ENCODE measurements at regions not wholly inside any gene's neighbourhood (a gene's known extent, or its start where the extent isn't known, plus 50 kb on each side); places are given as distances from the start of the nearest gene placed in this dataset.

DNA sequence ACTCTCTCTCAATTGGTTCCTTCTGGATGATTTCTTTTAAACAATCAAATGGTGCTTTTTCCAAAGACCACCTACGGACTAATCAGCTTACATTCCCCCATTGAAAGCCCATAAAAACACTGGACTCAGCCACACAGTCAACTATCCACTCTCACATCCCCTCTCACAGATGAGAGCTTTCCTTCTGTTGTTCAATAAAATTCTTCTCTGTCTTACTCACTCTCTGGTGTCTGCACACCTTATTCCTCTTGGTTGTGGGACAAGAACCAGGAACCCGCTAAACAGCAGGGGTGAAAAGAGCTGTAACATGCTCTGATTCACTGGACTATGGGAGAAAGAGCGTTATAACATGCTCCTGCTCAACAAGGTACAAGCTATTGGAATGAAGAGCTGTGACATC is 2896.2 kb downstream of the PCDH9 start:
- Histone ChIP-seq H3K4me3 (ENCODE audit: low read length) (no peak overlapping the region), H3K27ac (ENCODE audit: low read length) (no peak overlapping the region), H3K27me3 (ENCODE audit: control insufficient read depth, insufficient read depth, low read length) (no peaks in the 10 kb centered on the region), H3K36me3 (ENCODE audit: control insufficient read depth, insufficient read depth, low read length) (no peaks in the 10 kb centered on the region), H3K9me3 (ENCODE audit: control insufficient read depth, low read depth, low read length) (no peaks in the 10 kb centered on the region), H3K4me1 (ENCODE audit: control insufficient read depth, insufficient read depth, low read length) (no peaks in the 10 kb centered on the region)
- WGBS (ENCODE audit: insufficient coverage, low lambda C conversion rate) = no CpG with 5 or more reads among the region's 3 CpGs
- no peak for DNase-seq

DNA sequence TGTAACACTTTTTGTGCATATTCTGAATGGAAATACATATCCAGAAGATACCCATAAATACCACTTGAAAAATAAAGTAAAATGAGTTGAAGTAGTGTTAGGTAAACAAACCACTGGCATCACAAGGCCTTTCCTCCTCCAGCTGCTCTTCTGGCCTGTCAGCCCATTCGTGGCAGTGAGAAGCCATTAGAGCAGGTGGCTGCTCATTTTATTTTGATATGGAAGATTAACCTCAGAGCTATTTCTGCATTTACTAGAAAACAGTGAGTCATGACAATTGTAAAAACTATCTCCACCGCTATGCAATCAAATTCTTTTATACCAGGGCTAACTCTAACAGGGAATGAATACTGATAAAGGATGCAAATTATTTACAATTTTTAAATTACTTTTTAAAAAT is 2898.1 kb downstream of the PCDH9 start:
- Histone ChIP-seq H3K36me3 (ENCODE audit: control insufficient read depth, insufficient read depth, low read length) (no peaks in the 10 kb centered on the region), H3K9me3 (ENCODE audit: control insufficient read depth, low read depth, low read length) (no peaks in the 10 kb centered on the region), H3K27ac (ENCODE audit: low read length) (no peak overlapping the region), H3K27me3 (ENCODE audit: control insufficient read depth, insufficient read depth, low read length) (no peaks in the 10 kb centered on the region), H3K4me1 (ENCODE audit: control insufficient read depth, insufficient read depth, low read length) (no peaks in the 10 kb centered on the region), H3K4me3 (ENCODE audit: low read length) (no peak overlapping the region)
- DNase-seq = no peak
- WGBS (ENCODE audit: insufficient coverage, low lambda C conversion rate) = no CpG with 5 or more reads among the region's 2 CpGs

DNA sequence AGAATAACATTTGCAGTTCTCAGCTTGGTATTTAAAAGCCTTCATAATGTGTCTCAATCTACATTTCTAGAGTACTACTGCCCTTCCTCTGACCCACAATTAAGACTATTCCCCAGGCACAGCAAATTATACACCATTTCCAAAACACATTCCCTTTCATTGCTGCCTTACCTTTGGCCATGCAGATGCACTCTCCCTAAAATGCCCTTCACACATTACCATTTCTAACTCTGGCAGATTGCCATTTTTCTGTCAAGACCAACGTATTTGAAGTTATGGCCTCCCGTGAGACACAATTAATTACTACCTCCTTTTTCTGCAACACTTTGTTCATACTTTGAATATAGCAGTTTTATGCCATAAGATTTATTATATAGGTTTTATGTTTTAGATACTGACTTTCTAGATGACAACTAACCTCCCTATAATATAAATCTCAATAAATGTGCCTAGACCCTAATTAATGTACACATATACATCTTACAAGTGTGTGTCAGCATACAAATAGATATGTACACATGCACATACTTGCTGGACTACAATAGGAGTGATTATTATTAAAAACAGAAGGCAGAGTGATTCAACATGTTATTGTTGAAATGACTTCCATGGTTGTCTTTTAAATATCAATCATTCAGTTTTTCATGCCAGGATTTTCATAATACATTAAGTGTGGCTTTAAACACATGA is 2902.5 kb downstream of the PCDH9 start:
- H3K36me3 ChIP-seq (ENCODE audit: control insufficient read depth, insufficient read depth, low read length) = no peaks in the 10 kb centered on the region
- H3K4me1 ChIP-seq (ENCODE audit: control insufficient read depth, insufficient read depth, low read length) = no peaks in the 10 kb centered on the region
- H3K27me3 ChIP-seq (ENCODE audit: control insufficient read depth, insufficient read depth, low read length) = no peaks in the 10 kb centered on the region
- no peaks in the 10 kb centered on the region for H3K9me3 ChIP-seq (ENCODE audit: control insufficient read depth, low read depth, low read length)
- no CpG with 5 or more reads among the region's 2 CpGs for WGBS (ENCODE audit: insufficient coverage, low lambda C conversion rate)
- H3K27ac ChIP-seq (ENCODE audit: low read length) = no peak overlapping the region
- DNase-seq = no peak
- no peak overlapping the region for H3K4me3 ChIP-seq (ENCODE audit: low read length)

DNA sequence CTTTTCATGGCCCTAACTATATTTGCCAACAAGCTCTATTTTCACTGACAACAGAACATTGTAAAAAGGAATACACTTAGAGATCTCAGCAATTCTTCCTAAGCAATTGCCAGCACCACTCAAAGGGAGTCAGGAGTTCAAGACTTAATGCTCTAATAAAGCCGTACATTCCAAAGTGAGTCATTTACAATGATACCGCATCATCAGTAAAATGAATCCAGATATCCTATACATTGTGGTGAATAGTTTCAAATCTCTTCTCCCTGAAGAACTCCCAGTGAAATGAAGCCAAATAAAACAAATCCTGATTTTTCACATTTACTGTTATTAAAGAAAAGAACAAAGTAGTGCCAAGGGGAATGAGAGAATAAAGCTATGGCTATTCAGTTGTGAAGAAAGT is 2898.7 kb upstream of the PCDH20 start:
- Histone ChIP-seq H3K27ac (ENCODE audit: low read length) (no peak overlapping the region), H3K36me3 (ENCODE audit: control insufficient read depth, insufficient read depth, low read length) (no peaks in the 10 kb centered on the region), H3K9me3 (ENCODE audit: control insufficient read depth, low read depth, low read length) (no peaks in the 10 kb centered on the region), H3K4me1 (ENCODE audit: control insufficient read depth, insufficient read depth, low read length) (no peaks in the 10 kb centered on the region), H3K4me3 (ENCODE audit: low read length) (no peak overlapping the region), H3K27me3 (ENCODE audit: control insufficient read depth, insufficient read depth, low read length) (no peaks in the 10 kb centered on the region)
- DNase-seq = no peak
- WGBS (ENCODE audit: insufficient coverage, low lambda C conversion rate) = no CpG with 5 or more reads among the region's 2 CpGs

DNA sequence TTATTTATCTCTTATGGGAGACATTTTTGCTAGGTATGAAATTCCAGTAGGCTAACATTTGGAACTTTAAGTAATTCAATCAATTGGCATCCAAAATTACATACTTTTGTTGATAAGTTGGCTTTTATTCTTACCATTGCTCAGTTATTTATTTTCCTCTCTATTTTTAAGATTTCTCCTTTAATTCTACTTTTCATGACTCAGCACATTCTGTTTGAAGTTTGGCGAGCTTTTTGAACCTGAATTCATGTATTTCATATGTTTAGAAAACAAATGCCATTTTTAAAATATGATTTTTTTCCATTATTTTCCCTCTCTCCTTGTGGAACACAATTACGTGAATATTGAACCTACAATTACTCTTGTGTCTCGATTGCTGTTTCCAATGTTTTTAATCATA is 2896.3 kb upstream of the PCDH20 start:
- Histone ChIP-seq H3K27ac (ENCODE audit: low read length) (no peak overlapping the region), H3K36me3 (ENCODE audit: control insufficient read depth, insufficient read depth, low read length) (no peaks in the 10 kb centered on the region), H3K4me3 (ENCODE audit: low read length) (no peak overlapping the region), H3K9me3 (ENCODE audit: control insufficient read depth, low read depth, low read length) (no peaks in the 10 kb centered on the region), H3K4me1 (ENCODE audit: control insufficient read depth, insufficient read depth, low read length) (no peaks in the 10 kb centered on the region), H3K27me3 (ENCODE audit: control insufficient read depth, insufficient read depth, low read length) (no peaks in the 10 kb centered on the region)
- 93% methylated on average over 3 of the region's 3 CpGs for WGBS (ENCODE audit: insufficient coverage, low lambda C conversion rate)
- no peak for DNase-seq

DNA sequence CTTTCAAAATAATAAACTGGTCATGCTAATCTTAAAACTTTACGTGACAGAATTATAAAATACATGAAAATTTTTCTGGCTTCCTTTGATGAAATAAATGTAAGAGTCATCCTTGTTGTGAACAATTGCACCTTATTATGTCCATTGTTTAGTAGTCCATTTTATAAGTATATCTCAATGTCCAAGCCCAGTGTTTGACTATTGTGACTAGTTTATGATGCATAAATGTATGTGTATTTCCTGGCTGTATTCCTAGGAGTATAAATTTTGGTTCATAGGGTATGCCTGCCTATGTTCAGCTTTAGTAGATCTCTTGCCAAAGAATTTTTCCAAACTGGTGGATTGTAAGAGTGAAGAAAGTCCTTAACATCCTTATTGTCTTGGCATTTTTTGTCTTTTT is 2895.5 kb upstream of the PCDH20 start:
- no peaks in the 10 kb centered on the region for H3K27me3 ChIP-seq (ENCODE audit: control insufficient read depth, insufficient read depth, low read length)
- H3K9me3 ChIP-seq (ENCODE audit: control insufficient read depth, low read depth, low read length) = no peaks in the 10 kb centered on the region
- 89% methylated on average over 1 of the region's 1 CpG for WGBS (ENCODE audit: insufficient coverage, low lambda C conversion rate)

DNA sequence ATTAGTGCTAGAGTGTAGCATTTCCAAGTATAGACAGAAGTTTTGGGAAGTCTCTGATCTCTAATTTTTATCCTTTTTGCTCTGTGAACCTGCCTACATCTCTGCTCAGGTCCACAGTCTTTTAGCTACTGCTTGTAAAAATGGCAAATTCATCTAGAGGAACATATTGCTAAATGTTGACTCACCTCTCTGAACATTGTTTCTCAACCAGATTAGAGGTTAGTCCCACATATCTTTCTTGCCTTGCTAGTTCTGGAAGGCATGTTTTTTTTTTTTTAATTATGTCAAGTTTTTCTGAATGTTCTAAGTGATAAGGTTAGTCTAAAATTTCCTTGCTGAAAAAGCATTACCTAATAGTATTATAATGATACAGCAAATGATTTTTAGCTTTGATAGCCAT is 2889.6 kb upstream of the PCDH20 start:
- H3K4me3 ChIP-seq (ENCODE audit: low read length) = no peak overlapping the region
- DNase-seq = no peak
- H3K9me3 ChIP-seq (ENCODE audit: control insufficient read depth, low read depth, low read length) = peaks cover 4% of the 10 kb centered on the region
- no peaks in the 10 kb centered on the region for H3K36me3 ChIP-seq (ENCODE audit: control insufficient read depth, insufficient read depth, low read length)
- H3K27ac ChIP-seq (ENCODE audit: low read length) = no peak overlapping the region
- no peaks in the 10 kb centered on the region for H3K27me3 ChIP-seq (ENCODE audit: control insufficient read depth, insufficient read depth, low read length)
- no peaks in the 10 kb centered on the region for H3K4me1 ChIP-seq (ENCODE audit: control insufficient read depth, insufficient read depth, low read length)

More for the DNA sequence above, 2895.5 kb upstream of the PCDH20 start:
- H3K4me3 ChIP-seq (ENCODE audit: low read length) = no peak overlapping the region
- no peak for DNase-seq
- H3K4me1 ChIP-seq (ENCODE audit: control insufficient read depth, insufficient read depth, low read length) = no peaks in the 10 kb centered on the region
- no peaks in the 10 kb centered on the region for H3K36me3 ChIP-seq (ENCODE audit: control insufficient read depth, insufficient read depth, low read length)
- H3K27ac ChIP-seq (ENCODE audit: low read length) = no peak overlapping the region

DNA sequence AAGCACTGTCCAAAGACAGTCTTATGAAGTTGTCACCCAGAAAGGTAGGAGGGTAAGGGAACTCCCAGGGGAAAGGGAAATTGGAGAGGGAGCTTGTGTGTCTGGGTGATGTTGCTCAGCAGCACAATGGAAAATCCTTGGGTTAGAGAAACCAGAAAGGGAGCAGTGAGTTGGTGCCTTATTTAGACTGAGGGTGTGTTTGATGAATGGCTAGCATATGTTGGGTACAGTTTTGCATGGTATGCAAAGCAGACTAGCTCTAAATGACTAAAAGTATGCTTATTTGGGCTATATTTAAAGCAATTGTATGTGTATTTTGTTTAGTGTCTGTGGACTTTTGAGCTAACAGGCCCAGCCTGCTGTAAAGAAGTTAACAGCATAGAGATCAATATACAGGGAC is 2884.6 kb upstream of the PCDH20 start:
- Histone ChIP-seq H3K4me3 (ENCODE audit: low read length) (no peak overlapping the region), H3K9me3 (ENCODE audit: control insufficient read depth, low read depth, low read length) (peaks cover 4% of the 10 kb centered on the region), H3K36me3 (ENCODE audit: control insufficient read depth, insufficient read depth, low read length) (no peaks in the 10 kb centered on the region), H3K4me1 (ENCODE audit: control insufficient read depth, insufficient read depth, low read length) (no peaks in the 10 kb centered on the region), H3K27me3 (ENCODE audit: control insufficient read depth, insufficient read depth, low read length) (no peaks in the 10 kb centered on the region), H3K27ac (ENCODE audit: low read length) (no peak overlapping the region)
- no peak for DNase-seq

DNA sequence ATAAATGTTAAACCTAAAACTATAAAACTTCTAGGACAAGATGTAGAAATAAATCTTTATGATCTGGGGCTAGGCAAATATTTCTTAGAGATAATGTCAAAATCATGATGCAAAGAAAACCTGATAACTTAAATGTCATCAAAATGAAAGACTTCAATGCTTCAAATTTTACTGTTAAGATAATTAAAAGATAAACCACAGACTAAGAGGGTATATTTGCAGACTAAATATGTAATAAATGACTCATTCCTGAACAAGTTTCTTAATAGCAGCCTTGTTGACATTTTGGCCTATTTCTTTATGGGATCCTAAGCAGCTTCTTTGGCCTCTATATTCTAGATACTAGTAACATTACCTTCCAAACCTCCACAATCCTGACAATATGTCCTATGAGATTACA is 2878.3 kb upstream of the PCDH20 start:
- no peak overlapping the region for H3K27ac ChIP-seq (ENCODE audit: low read length)
- no peaks in the 10 kb centered on the region for H3K9me3 ChIP-seq (ENCODE audit: control insufficient read depth, low read depth, low read length)
- no peaks in the 10 kb centered on the region for H3K36me3 ChIP-seq (ENCODE audit: control insufficient read depth, insufficient read depth, low read length)
- no peak for DNase-seq
- H3K27me3 ChIP-seq (ENCODE audit: control insufficient read depth, insufficient read depth, low read length) = no peaks in the 10 kb centered on the region
- H3K4me1 ChIP-seq (ENCODE audit: control insufficient read depth, insufficient read depth, low read length) = no peaks in the 10 kb centered on the region
- H3K4me3 ChIP-seq (ENCODE audit: low read length) = no peak overlapping the region

DNA sequence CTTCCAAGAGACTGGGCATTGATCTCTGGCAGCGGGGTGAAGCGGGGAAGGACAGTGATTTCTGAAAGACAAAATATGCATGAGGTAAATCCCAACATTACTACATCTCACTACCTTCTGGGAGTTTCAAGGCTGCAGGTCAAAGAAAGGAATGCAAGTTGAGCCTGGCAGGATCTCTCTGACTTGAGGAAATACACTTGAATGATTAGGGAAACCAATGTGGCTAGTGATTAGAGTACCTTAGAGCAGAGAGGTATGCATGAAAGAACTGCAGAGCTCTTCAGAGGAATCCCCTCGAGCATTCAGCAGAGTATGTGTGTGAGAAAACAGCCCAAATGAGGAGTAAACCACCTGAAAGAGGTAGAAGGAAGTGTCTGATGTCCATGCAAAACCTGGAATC is 2874.1 kb upstream of the PCDH20 start:
- Histone ChIP-seq H3K4me3 (ENCODE audit: low read length) (no peak overlapping the region), H3K27ac (ENCODE audit: low read length) (no peak overlapping the region), H3K9me3 (ENCODE audit: control insufficient read depth, low read depth, low read length) (no peaks in the 10 kb centered on the region), H3K27me3 (ENCODE audit: control insufficient read depth, insufficient read depth, low read length) (no peaks in the 10 kb centered on the region), H3K36me3 (ENCODE audit: control insufficient read depth, insufficient read depth, low read length) (no peaks in the 10 kb centered on the region), H3K4me1 (ENCODE audit: control insufficient read depth, insufficient read depth, low read length) (no peaks in the 10 kb centered on the region)
- WGBS (ENCODE audit: insufficient coverage, low lambda C conversion rate) = no CpG with 5 or more reads among the region's 3 CpGs
- no peak for DNase-seq

DNA sequence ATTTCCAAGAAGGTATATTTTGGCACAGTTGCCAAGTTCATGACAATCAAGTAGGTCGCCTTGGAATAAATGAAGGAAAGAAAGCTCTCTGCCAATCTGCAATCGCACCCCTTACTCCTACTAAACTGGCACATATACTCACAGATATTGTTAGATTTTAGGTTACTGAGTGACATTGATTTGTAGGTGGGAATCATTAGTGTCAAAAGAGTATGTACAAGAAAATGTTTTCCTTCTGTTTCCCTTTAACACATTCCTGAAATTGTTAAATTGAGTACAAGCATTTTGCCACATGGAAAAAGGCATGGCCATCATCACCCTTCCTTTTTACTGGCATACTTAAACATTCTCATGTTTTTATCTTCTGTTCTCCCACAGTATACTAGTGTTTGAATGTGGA is 2868.3 kb upstream of the PCDH20 start:
- H3K4me1 ChIP-seq (ENCODE audit: control insufficient read depth, insufficient read depth, low read length) = no peaks in the 10 kb centered on the region
- no peaks in the 10 kb centered on the region for H3K36me3 ChIP-seq (ENCODE audit: control insufficient read depth, insufficient read depth, low read length)
- H3K9me3 ChIP-seq (ENCODE audit: control insufficient read depth, low read depth, low read length) = peaks cover 4% of the 10 kb centered on the region
- H3K27me3 ChIP-seq (ENCODE audit: control insufficient read depth, insufficient read depth, low read length) = no peaks in the 10 kb centered on the region
- H3K4me3 ChIP-seq (ENCODE audit: low read length) = no peak overlapping the region
- DNase-seq = no peak
- WGBS (ENCODE audit: insufficient coverage, low lambda C conversion rate) = no CpG with 5 or more reads among the region's 2 CpGs
- H3K27ac ChIP-seq (ENCODE audit: low read length) = no peak overlapping the region
